ENCODE measurements at regions not wholly inside any gene's neighbourhood (a gene's known extent, or its start where the extent isn't known, plus 50 kb on each side); places are given as distances from the start of the nearest gene placed in this dataset.

DNA sequence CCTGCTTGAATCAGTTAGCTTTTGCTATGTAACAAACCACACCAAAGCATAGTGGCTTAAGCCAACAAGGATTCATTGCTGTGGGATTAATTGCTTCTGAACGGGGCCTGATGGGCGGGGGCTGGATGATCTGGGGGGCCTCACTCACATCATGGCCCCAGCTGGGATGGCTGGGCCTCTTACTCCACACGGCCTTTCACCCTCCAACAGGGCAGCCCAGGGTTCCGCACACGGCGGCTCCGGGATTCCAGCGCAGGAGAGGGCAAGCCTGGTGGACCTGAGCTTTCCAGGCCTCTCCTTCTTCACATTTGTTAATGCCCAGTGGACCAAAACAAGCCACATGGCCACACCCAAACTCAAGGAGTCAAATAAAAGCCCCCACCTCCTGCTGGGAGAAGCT, 86.3 kb upstream of the PHLPP1 start:
- no peak for TF ChIP-seq CTCF (IDR thresholded peaks at IDR 0.05; ENCODE audit: poor library complexity)
- TF ChIP-seq EZH2 (IDR thresholded peaks at IDR 0.05; ENCODE audit: borderline replicate concordance): no peak
- TF ChIP-seq EZH2phosphoT487 (IDR thresholded peaks at IDR 0.05; ENCODE audit: low read depth, severe bottlenecking, unreplicated experiment): no peak
- Histone ChIP-seq H3K27me3 (no peaks in the 10 kb centered on the region), H3K9me2 (replicated peaks; ENCODE audit: insufficient read depth) (no peaks in the 10 kb centered on the region), H3K79me2 (no peaks in the 10 kb centered on the region), H3K9me3 (ENCODE audit: low read depth) (no peaks in the 10 kb centered on the region), H3K4me3 (no peak overlapping the region), H3K27ac (no peak overlapping the region), H3K36me3 (replicated peaks; ENCODE audit: insufficient read depth, low read depth) (no peaks in the 10 kb centered on the region), H3K4me2 (no peak overlapping the region), H2AFZ (no peak overlapping the region), H4K20me1 (ENCODE audit: insufficient read depth, poor library complexity, severe bottlenecking) (no peaks in the 10 kb centered on the region), H3K4me1 (ENCODE audit: insufficient read depth) (peaks cover 5% of the 10 kb centered on the region)
- 91% methylated on average over 8 of the region's 8 CpGs for WGBS (ENCODE audit: low lambda C conversion rate, missing lambda C conversion rate)
- DNase-seq (ENCODE audit: low spot score): no peak

DNA sequence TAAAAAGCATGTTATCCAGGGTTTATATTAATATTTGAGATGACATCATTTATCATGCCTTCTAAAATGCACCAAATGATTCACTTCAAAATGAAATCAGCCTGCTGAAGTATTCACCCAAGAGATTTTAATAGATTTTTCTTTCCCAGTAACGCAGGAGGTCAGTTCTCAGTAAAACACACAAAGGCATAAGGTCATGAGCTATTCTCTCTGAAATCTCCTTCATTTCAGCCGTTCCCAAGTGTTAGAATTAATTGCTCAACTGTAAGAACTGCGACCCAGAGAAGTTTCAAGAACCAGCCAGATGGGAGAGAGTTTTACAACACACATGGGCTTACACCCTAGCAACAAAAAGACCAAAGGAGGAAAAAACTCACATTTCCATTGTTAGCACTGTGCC, 84.2 kb upstream of the PHLPP1 start:
- DNase-seq (ENCODE audit: low spot score): no peak

DNA sequence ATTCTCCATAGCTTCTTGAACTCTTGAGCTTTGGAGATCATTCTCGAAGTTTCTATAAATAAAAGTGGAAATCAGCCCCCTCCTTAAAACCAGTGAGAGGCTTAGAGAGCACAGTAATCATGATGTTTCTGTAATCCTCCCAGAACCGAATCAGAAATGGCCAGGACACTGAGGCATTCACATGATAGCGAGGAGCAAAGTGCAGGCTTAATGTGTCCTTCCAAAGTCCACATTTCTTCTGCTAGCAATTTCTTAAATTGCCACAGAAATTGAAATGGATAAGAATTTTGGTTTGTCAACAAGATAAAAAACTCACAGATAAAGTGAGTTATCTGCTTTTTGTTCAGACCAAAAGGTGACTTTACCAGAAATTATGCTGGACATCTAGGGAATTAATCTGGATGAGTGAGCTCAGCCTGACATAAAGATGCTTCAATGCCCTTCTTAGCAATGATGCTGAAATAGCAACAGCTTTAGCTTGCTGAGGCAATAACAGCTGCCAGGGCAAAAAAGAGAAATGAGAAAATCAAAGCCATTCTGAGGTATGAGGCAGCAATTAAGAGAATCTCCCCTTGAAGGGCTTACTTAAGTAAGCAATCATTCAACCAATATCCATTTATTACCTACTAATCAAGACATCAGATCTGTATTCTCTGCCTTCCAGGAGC, 82.4 kb upstream of the PHLPP1 start:
- peak; percentile 11 for DNase-seq (ENCODE audit: low spot score)
- H2AFZ ChIP-seq: no peak overlapping the region
- H3K79me2 ChIP-seq: no peaks in the 10 kb centered on the region
- no peak overlapping the region for H3K4me3 ChIP-seq
- no peak overlapping the region for H3K4me2 ChIP-seq
- no peak for TF ChIP-seq CTCF (IDR thresholded peaks at IDR 0.05; ENCODE audit: poor library complexity)
- TF ChIP-seq EZH2 (IDR thresholded peaks at IDR 0.05; ENCODE audit: borderline replicate concordance): no peak
- no peak for TF ChIP-seq EZH2phosphoT487 (IDR thresholded peaks at IDR 0.05; ENCODE audit: low read depth, severe bottlenecking, unreplicated experiment)
- WGBS (ENCODE audit: low lambda C conversion rate, missing lambda C conversion rate): 73% methylated on average over 3 of the region's 3 CpGs
- no peaks in the 10 kb centered on the region for H4K20me1 ChIP-seq (ENCODE audit: insufficient read depth, poor library complexity, severe bottlenecking)
- H3K27me3 ChIP-seq: no peaks in the 10 kb centered on the region
- H3K9me3 ChIP-seq (ENCODE audit: low read depth): no peaks in the 10 kb centered on the region
- H3K4me1 ChIP-seq (ENCODE audit: insufficient read depth): no peaks in the 10 kb centered on the region
- H3K36me3 ChIP-seq (replicated peaks; ENCODE audit: insufficient read depth, low read depth): no peaks in the 10 kb centered on the region
- no peaks in the 10 kb centered on the region for H3K9me2 ChIP-seq (replicated peaks; ENCODE audit: insufficient read depth)
- H3K27ac ChIP-seq: peak overlapping the region; percentile 70

More for the DNA sequence above, 84.2 kb upstream of the PHLPP1 start:
- no peaks in the 10 kb centered on the region for H3K79me2 ChIP-seq
- 61% methylated on average over 3 of the region's 3 CpGs for WGBS (ENCODE audit: low lambda C conversion rate, missing lambda C conversion rate)
- H3K9me3 ChIP-seq (ENCODE audit: low read depth): no peaks in the 10 kb centered on the region
- H3K4me2 ChIP-seq: no peak overlapping the region
- H3K4me3 ChIP-seq: no peak overlapping the region
- H3K27me3 ChIP-seq: no peaks in the 10 kb centered on the region
- no peak overlapping the region for H3K27ac ChIP-seq
- H3K4me1 ChIP-seq (ENCODE audit: insufficient read depth): no peaks in the 10 kb centered on the region
- no peaks in the 10 kb centered on the region for H4K20me1 ChIP-seq (ENCODE audit: insufficient read depth, poor library complexity, severe bottlenecking)
- no peak for TF ChIP-seq EZH2phosphoT487 (IDR thresholded peaks at IDR 0.05; ENCODE audit: low read depth, severe bottlenecking, unreplicated experiment)
- TF ChIP-seq CTCF (IDR thresholded peaks at IDR 0.05; ENCODE audit: poor library complexity): no peak
- TF ChIP-seq EZH2 (IDR thresholded peaks at IDR 0.05; ENCODE audit: borderline replicate concordance): no peak
- H2AFZ ChIP-seq: no peak overlapping the region
- no peaks in the 10 kb centered on the region for H3K9me2 ChIP-seq (replicated peaks; ENCODE audit: insufficient read depth)
- H3K36me3 ChIP-seq (replicated peaks; ENCODE audit: insufficient read depth, low read depth): no peaks in the 10 kb centered on the region

All from hepatocyte (in vitro differentiated cells).